Fibroblast of lung (primary cell): ENCODE measurements at regions not wholly inside any gene's neighbourhood (a gene's known extent, or its start where the extent isn't known, plus 50 kb on each side); places are given as distances from the start of the nearest gene placed in this dataset.

Source experiments
- DNase-seq, 2 donors: peaks; one replicate each; pipeline versions ENCODE4 v3.0.0 to v3.0.0-alpha.2; 2010; ENCODE audit warnings: low read depth in 2 of 2
- H2AFZ ChIP-seq: 2 replicates; pipeline ENCODE4 v1.5.1; 2012; ENCODE audit warnings: low read length, control low read depth, inconsistent platforms
- H3K27ac ChIP-seq: 2 replicates; pipeline ENCODE4 v1.5.1; 2011; ENCODE audit warnings: low read length, control low read depth; ENCODE audit not compliant: insufficient read depth
- H3K27me3 ChIP-seq: 2 replicates; pipeline ENCODE4 v1.5.1; 2011; ENCODE audit warnings: mild to moderate bottlenecking, low read length; ENCODE audit not compliant: control insufficient read depth, insufficient read depth
- H3K36me3 ChIP-seq: 2 replicates; pipeline ENCODE4 v1.5.1; 2011; ENCODE audit warnings: low read length; ENCODE audit not compliant: control insufficient read depth, insufficient read depth
- H3K4me1 ChIP-seq: 2 replicates; pipeline ENCODE4 v1.5.1; 2011; ENCODE audit warnings: low read length; ENCODE audit not compliant: control insufficient read depth, insufficient read depth; ENCODE audit errors: extremely low read depth
- H3K4me2 ChIP-seq: 2 replicates; pipeline ENCODE4 v1.5.1; 2011; ENCODE audit warnings: low read length, control low read depth; ENCODE audit not compliant: insufficient read depth; ENCODE audit errors: extremely low read depth
- H3K4me3 ChIP-seq, 4 experiments: fragments of 200-600 bp in 1 of 4; sonication (generic) in 1 of 4; replicated peaks in 1 of 4; 2 replicates each; pipeline ENCODE4 v1.5.1; 2011 to 2016; ENCODE audit warnings: low read length in 4 of 4, low read depth in 3 of 4, mild to moderate bottlenecking in 3 of 4, control low read depth in 2 of 4, inconsistent platforms in 1 of 4, mixed read lengths in 1 of 4; ENCODE audit not compliant: insufficient read depth in 1 of 4; ENCODE audit errors: control extremely low read depth in 1 of 4
- H3K79me2 ChIP-seq: 2 replicates; pipeline ENCODE4 v1.5.1; 2012; ENCODE audit warnings: mild to moderate bottlenecking, low read length, inconsistent platforms; ENCODE audit not compliant: control insufficient read depth, insufficient read depth
- H3K9ac ChIP-seq: 2 replicates; pipeline ENCODE4 v1.5.1; 2011; ENCODE audit warnings: mild to moderate bottlenecking, low read length, control low read depth; ENCODE audit not compliant: insufficient read depth
- H3K9me3 ChIP-seq: 2 replicates; pipeline ENCODE4 v1.5.1; 2012; ENCODE audit warnings: low read depth, low read length; ENCODE audit not compliant: control insufficient read depth, insufficient read depth
- H4K20me1 ChIP-seq: 2 replicates; pipeline ENCODE4 v1.5.1; 2011; ENCODE audit warnings: low read length; ENCODE audit not compliant: control insufficient read depth, insufficient read depth; ENCODE audit errors: extremely low read depth
- EZH2 ChIP-seq: IDR thresholded peaks from 2 replicates; pipeline ENCODE4 v1.5.1; 2012; ENCODE audit warnings: low read length, control low read depth, mild to moderate bottlenecking; ENCODE audit errors: missing control alignments
- TF ChIP-seq, protein P1 (sequence below), 2 donors: IDR thresholded peaks in 1 of 2; conservative IDR thresholded peaks in 1 of 2; 1 replicate in 1 of 2; 2 replicates in 1 of 2; pipeline ENCODE4 v1.5.1; 2011 to 2012; ENCODE audit warnings: low read length in 2 of 2, control low read depth in 1 of 2, inconsistent platforms in 1 of 2, low read depth in 1 of 2, mild to moderate bottlenecking in 1 of 2

GRCh38 chr2:217026161-217026560 is 166.3 kb upstream of the TNP1 start:
- no peak overlapping the region for H3K4me3 ChIP-seq
- no peaks in the 10 kb centered on the region for H4K20me1 ChIP-seq
- H3K4me1 ChIP-seq: no peaks in the 10 kb centered on the region
- no peaks in the 10 kb centered on the region for H3K9me3 ChIP-seq
- no peaks in the 10 kb centered on the region for H3K27me3 ChIP-seq
- no peaks in the 10 kb centered on the region for H3K36me3 ChIP-seq
- no peak overlapping the region for H2AFZ ChIP-seq
- TF ChIP-seq, protein P1, sequence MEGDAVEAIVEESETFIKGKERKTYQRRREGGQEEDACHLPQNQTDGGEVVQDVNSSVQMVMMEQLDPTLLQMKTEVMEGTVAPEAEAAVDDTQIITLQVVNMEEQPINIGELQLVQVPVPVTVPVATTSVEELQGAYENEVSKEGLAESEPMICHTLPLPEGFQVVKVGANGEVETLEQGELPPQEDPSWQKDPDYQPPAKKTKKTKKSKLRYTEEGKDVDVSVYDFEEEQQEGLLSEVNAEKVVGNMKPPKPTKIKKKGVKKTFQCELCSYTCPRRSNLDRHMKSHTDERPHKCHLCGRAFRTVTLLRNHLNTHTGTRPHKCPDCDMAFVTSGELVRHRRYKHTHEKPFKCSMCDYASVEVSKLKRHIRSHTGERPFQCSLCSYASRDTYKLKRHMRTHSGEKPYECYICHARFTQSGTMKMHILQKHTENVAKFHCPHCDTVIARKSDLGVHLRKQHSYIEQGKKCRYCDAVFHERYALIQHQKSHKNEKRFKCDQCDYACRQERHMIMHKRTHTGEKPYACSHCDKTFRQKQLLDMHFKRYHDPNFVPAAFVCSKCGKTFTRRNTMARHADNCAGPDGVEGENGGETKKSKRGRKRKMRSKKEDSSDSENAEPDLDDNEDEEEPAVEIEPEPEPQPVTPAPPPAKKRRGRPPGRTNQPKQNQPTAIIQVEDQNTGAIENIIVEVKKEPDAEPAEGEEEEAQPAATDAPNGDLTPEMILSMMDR (conservative IDR thresholded peaks at IDR 0.05 in 1 of 2, IDR thresholded peaks at IDR 0.05 in 1 of 2; ENCODE audit: low read depth in 1 of 2, low read length in 2 of 2): no peak
- no peak for TF ChIP-seq EZH2
- no peak overlapping the region for H3K9ac ChIP-seq
- no peak for DNase-seq
- H3K27ac ChIP-seq: no peak overlapping the region
- H3K4me2 ChIP-seq: no peak overlapping the region
- H3K79me2 ChIP-seq: no peaks in the 10 kb centered on the region

- Histone ChIP-seq H4K20me1 (no peaks in the 10 kb centered on the region), H3K36me3 (no peaks in the 10 kb centered on the region), H3K27ac (no peak overlapping the region), H3K79me2 (no peaks in the 10 kb centered on the region), H2AFZ (no peak overlapping the region), H3K9ac (no peak overlapping the region), H3K4me3 (no peak overlapping the region), H3K9me3 (no peaks in the 10 kb centered on the region), H3K4me1 (no peaks in the 10 kb centered on the region), H3K27me3 (no peaks in the 10 kb centered on the region), H3K4me2 (no peak overlapping the region)
- TF ChIP-seq EZH2: no peak
- TF ChIP-seq, protein P1 (conservative IDR thresholded peaks at IDR 0.05 in 1 of 2, IDR thresholded peaks at IDR 0.05 in 1 of 2; ENCODE audit: low read depth in 1 of 2, low read length in 2 of 2): no peak
- no peak for DNase-seq
Observed at GRCh38 chr2:217023611-217024010, 163.7 kb upstream of the TNP1 start.

GRCh38 chr2:217017456-217018252 is 157.8 kb upstream of the TNP1 start:
- Histone ChIP-seq H3K36me3 (no peaks in the 10 kb centered on the region), H3K79me2 (no peaks in the 10 kb centered on the region), H3K4me2 (no peak overlapping the region), H3K4me1 (no peaks in the 10 kb centered on the region), H3K4me3 (no peak overlapping the region), H3K9me3 (no peaks in the 10 kb centered on the region), H3K27me3 (peaks cover 3% of the 10 kb centered on the region), H2AFZ (no peak overlapping the region), H3K27ac (no peak overlapping the region), H4K20me1 (no peaks in the 10 kb centered on the region), H3K9ac (no peak overlapping the region)
- TF ChIP-seq, protein P1 (conservative IDR thresholded peaks at IDR 0.05 in 1 of 2, IDR thresholded peaks at IDR 0.05 in 1 of 2; ENCODE audit: low read depth in 1 of 2, low read length in 2 of 2): no peak
- no peak for TF ChIP-seq EZH2
- no peak for DNase-seq
